Ascending aorta (tissue), 2 donors: ENCODE measurements at regions not wholly inside any gene's neighbourhood (a gene's known extent, or its start where the extent isn't known, plus 50 kb on each side); places are given as distances from the start of the nearest gene placed in this dataset.

ENCODE experiments used
- DNase-seq, 2 donors: peaks; one replicate each; pipeline ENCODE4 v3.0.0-alpha.2; 2019; ENCODE audit warnings: low spot score in 2 of 2
- H3K27ac ChIP-seq, 2 donors: fragments of 200-600 bp; sonication (generic); one replicate each; pipeline ENCODE4 v1.5.1; 2016 to 2017; ENCODE audit warnings: mild to moderate bottlenecking in 1 of 2
- H3K27me3 ChIP-seq: fragments of 200-600 bp; sonication (generic); one replicate; pipeline ENCODE4 v1.5.1; 2017
- H3K36me3 ChIP-seq, 2 donors: fragments of 200-600 bp; sonication (generic); one replicate each; pipeline ENCODE4 v1.5.1; 2016
- H3K4me1 ChIP-seq, 2 donors: fragments of 200-600 bp; sonication (generic); one replicate each; pipeline ENCODE4 v1.5.1; 2016 to 2017; ENCODE audit warnings: mild to moderate bottlenecking in 1 of 2
- H3K4me3 ChIP-seq, 2 donors: fragments of 200-600 bp; sonication (generic); one replicate each; pipeline ENCODE4 v1.5.1; 2016 to 2017; ENCODE audit warnings: mild to moderate bottlenecking in 1 of 2
- H3K9me3 ChIP-seq, 2 donors: fragments of 200-600 bp; sonication (generic); one replicate each; pipeline ENCODE4 v1.5.1; 2016
- CTCF ChIP-seq, 3 experiments: fragments of 200-600 bp in 2 of 3; fragments of 450-650 bp in 1 of 3; sonication (generic) in 2 of 3; IDR thresholded peaks; one replicate each; pipeline ENCODE4 v1.5.1; 2016 to 2019; ENCODE audit warnings: antibody characterized with exemption in 3 of 3, mild to moderate bottlenecking in 1 of 3, moderate library complexity in 1 of 3
- intact Hi-C: fragments of 100-400 bp; cut with DNase I; formaldehyde crosslinking; loops from one replicate; pipeline ENCODE4 v1.15.1; 2023

DNA sequence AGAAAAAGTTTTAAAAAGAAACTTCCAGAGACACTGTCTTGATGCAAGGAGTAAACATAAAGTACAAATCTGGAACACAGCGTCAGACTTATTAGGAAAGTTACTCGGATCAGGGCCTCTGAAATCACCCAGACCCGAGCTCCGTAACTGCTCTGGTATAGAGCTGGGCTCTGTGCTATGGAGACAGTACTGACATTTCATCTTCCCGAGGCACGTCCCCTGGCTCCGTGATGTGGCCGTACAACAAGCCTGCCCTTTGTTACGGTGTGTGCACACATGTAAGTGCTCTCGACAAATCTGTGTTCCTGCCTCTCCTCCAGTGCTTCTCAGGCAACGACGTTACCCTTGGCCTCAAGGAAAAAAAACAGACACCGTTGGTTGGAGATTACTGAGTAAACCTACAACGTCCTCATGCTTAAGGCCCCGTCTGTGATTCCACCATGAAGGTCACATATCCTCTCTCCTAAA, 107.0 kb upstream of the IRF2BP2 start:
- Histone ChIP-seq H3K4me3 (no peak overlapping the region), H3K9me3 (no peaks in the 10 kb centered on the region), H3K27ac (peak overlapping the region; percentile 95 to 97), H3K27me3 (no peaks in the 10 kb centered on the region), H3K36me3 (no peaks in the 10 kb centered on the region), H3K4me1 (peaks cover 19 to 63% of the 10 kb centered on the region in 2 donors)
- DNase-seq = no peak
- intact Hi-C loops = no loop called here
- TF ChIP-seq CTCF (IDR thresholded peaks at IDR 0.05) = no peak

DNA sequence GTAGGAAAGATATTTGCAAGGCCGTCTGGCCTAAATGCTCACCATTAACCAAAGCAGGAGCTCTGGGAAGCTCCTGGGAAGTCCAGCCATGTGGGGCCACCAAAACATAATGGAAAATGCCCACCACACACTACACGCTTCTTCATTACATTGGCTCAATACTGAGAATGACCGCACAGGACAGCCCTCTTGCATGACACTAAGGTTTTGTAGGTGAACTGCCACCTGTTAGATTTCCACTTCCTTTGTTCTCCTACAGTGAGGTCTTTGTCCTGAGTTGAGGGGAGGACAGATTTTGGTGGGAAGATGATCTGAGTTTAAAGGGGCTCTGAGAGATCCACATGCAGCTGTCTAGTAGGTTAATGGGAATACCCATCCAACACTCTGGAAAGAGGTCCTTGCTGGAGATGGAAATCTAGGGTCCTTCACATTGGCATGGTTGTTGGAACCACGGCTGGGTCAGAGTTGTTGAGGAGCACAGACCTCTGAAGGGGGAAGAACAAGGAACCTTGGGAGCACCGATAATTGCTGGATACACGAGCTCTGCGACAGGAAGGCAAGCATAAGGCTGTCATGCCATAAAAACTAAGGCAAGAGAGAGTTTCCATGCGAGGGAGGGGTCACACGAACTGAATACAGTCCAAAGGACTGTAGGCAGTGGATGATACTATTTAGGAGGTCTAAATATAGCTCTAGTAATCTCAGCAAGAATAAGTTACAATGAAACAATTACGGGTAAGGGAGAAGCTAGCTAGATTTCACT, 105.5 kb upstream of the IRF2BP2 start:
- no peak overlapping the region for H3K4me3 ChIP-seq
- no peaks in the 10 kb centered on the region for H3K9me3 ChIP-seq
- H3K27me3 ChIP-seq = no peaks in the 10 kb centered on the region
- H3K36me3 ChIP-seq = no peaks in the 10 kb centered on the region
- TF ChIP-seq CTCF (IDR thresholded peaks at IDR 0.05) = no peak
- H3K4me1 ChIP-seq = peaks cover 11 to 50% of the 10 kb centered on the region in 2 donors
- intact Hi-C loops = no loop called here
- peak overlapping the region; percentile 95 to 97 for H3K27ac ChIP-seq
- DNase-seq = peak in 1 of 2 donors; percentile 44

- peak in 1 of 2 donors; percentile 46 for DNase-seq
- Histone ChIP-seq H3K36me3 (no peaks in the 10 kb centered on the region), H3K4me1 (peaks cover 7 to 34% of the 10 kb centered on the region in 2 donors), H3K27ac (no peak overlapping the region), H3K9me3 (no peaks in the 10 kb centered on the region), H3K4me3 (no peak overlapping the region), H3K27me3 (no peaks in the 10 kb centered on the region)
- intact Hi-C loops = no loop called here
- TF ChIP-seq CTCF (IDR thresholded peaks at IDR 0.05) = no peak
These were observed 103.9 kb upstream of the IRF2BP2 start for GRCh38 chr1:234713859-234714258.

DNA sequence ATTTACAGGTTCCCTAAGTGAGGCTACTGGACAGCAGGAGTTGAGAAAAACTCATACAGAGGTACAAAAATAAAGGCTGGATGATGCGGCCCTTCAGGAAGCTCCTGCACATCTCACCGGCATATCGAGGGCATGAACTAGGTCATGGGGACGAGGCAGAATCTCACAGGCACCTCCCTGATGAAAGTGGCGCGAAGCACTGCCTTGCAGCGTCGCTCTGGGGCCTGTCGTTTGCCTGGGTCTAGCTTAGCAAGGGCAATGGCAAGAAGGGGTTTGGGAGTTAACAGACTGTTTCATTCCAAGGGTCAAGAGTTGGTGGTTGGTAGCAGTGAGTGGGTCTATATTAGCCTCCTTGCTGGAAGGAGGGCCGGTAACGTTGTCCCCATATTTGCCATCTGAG, 103.5 kb upstream of the IRF2BP2 start:
- Histone ChIP-seq H3K36me3 (no peaks in the 10 kb centered on the region), H3K4me1 (peaks cover 7 to 30% of the 10 kb centered on the region in 2 donors), H3K27ac (no peak overlapping the region), H3K27me3 (no peaks in the 10 kb centered on the region), H3K4me3 (no peak overlapping the region), H3K9me3 (no peaks in the 10 kb centered on the region)
- intact Hi-C loops = no loop called here
- no peak for TF ChIP-seq CTCF (IDR thresholded peaks at IDR 0.05)
- peak in 1 of 2 donors; percentile 31 for DNase-seq

DNA sequence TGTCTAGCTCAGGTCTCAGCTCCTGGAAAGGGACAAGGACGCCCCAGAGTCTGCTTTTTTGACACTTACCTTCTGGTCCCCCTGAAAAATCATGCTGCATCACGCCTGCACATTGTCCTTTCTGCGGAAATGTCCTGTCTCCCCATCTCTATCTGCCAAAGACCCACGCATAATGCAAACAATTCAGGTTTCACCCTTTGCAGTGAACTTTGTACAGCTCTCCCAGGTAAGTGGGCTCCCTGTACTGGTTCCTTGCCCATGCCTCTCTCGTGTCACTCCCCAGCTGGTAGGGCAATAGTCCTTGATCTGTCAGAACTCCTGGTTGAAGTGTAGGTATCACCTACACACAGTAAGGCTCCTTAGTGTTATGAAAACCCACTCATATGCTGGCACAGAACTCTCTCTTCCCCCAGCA, 102.9 kb upstream of the IRF2BP2 start:
- H3K36me3 ChIP-seq = no peaks in the 10 kb centered on the region
- no peaks in the 10 kb centered on the region for H3K9me3 ChIP-seq
- H3K27ac ChIP-seq = no peak overlapping the region
- H3K4me3 ChIP-seq = no peak overlapping the region
- no peaks in the 10 kb centered on the region for H3K27me3 ChIP-seq
- H3K4me1 ChIP-seq = peaks cover 6 to 25% of the 10 kb centered on the region in 2 donors
- peak in 1 of 2 donors; percentile 49 for DNase-seq
- intact Hi-C loops = no loop called here
- TF ChIP-seq CTCF (IDR thresholded peaks at IDR 0.05) = no peak
